Neuronal stem cell (in vitro differentiated cells): ENCODE measurements at regions not wholly inside any gene's neighbourhood (a gene's known extent, or its start where the extent isn't known, plus 50 kb on each side); places are given as distances from the start of the nearest gene placed in this dataset.

Source experiments
- DNase-seq: peaks from one replicate; pipeline ENCODE4 v3.0.0-alpha.2; 2013; ENCODE audit warnings: low spot score
- H2AFZ ChIP-seq: one replicate; pipeline ENCODE4 v1.6.1; 2013; ENCODE audit warnings: mild to moderate bottlenecking, low read length, inconsistent platforms
- H2AK5ac ChIP-seq: 2 replicates; pipeline ENCODE4 v1.6.1; 2013; ENCODE audit warnings: low read depth, mild to moderate bottlenecking, inconsistent platforms, low read length, moderate library complexity, mixed read lengths
- H2BK120ac ChIP-seq: 2 replicates; pipeline ENCODE4 v1.6.1; 2013; ENCODE audit warnings: low read depth, mild to moderate bottlenecking, inconsistent platforms, low read length, moderate library complexity, mixed read lengths
- H2BK12ac ChIP-seq: one replicate; pipeline ENCODE4 v1.6.1; 2013; ENCODE audit warnings: low read length, inconsistent platforms
- H2BK15ac ChIP-seq: 2 replicates; pipeline ENCODE4 v1.6.1; 2013; ENCODE audit warnings: mild to moderate bottlenecking, low read length, inconsistent platforms, mixed read lengths
- H2BK5ac ChIP-seq: one replicate; pipeline ENCODE4 v1.6.1; 2013; ENCODE audit warnings: inconsistent platforms, mild to moderate bottlenecking, low read length, moderate library complexity
- H3K14ac ChIP-seq: one replicate; pipeline ENCODE4 v1.6.1; 2013; ENCODE audit warnings: low read length, inconsistent platforms
- H3K18ac ChIP-seq: 2 replicates; pipeline ENCODE4 v1.6.1; 2013; ENCODE audit warnings: low read length, inconsistent platforms
- H3K23ac ChIP-seq: 2 replicates; pipeline ENCODE4 v1.6.1; 2013; ENCODE audit warnings: low read depth, mild to moderate bottlenecking, mixed read lengths, low read length, inconsistent platforms; ENCODE audit not compliant: poor library complexity
- H3K27ac ChIP-seq: replicated peaks from 3 replicates; pipeline ENCODE4 v1.5.1; 2013; ENCODE audit warnings: low read length, inconsistent platforms
- H3K27me3 ChIP-seq, 3 experiments: 2 replicates each; pipeline ENCODE4 v1.6.1; 2013; ENCODE audit warnings: low read length in 3 of 3, mild to moderate bottlenecking in 2 of 3, inconsistent platforms in 1 of 3, low read depth in 1 of 3, mixed read lengths in 1 of 3, moderate library complexity in 1 of 3; ENCODE audit not compliant: control insufficient read depth in 3 of 3, insufficient read depth in 3 of 3
- H3K36me3 ChIP-seq, 2 donors: replicated peaks in 1 of 2; 2 replicates each; pipeline ENCODE4 v1.6.1; 2013; ENCODE audit warnings: low read length in 2 of 2; ENCODE audit not compliant: control insufficient read depth in 2 of 2, insufficient read depth in 2 of 2
- H3K4ac ChIP-seq: 2 replicates; pipeline ENCODE4 v1.6.1; 2013; ENCODE audit warnings: inconsistent platforms, mild to moderate bottlenecking, low read length, moderate library complexity
- H3K4me1 ChIP-seq, 2 donors: 1 replicate in 1 of 2; 2 replicates in 1 of 2; pipeline ENCODE4 v1.6.1; 2013; ENCODE audit warnings: low read length in 2 of 2, low read depth in 1 of 2; ENCODE audit not compliant: control insufficient read depth in 2 of 2, insufficient read depth in 1 of 2
- H3K4me2 ChIP-seq: one replicate; pipeline ENCODE4 v1.6.1; 2013; ENCODE audit warnings: mild to moderate bottlenecking, low read length, inconsistent platforms; ENCODE audit not compliant: insufficient read depth, poor library complexity, severe bottlenecking
- H3K4me3 ChIP-seq, 2 donors: 2 replicates each; pipeline ENCODE4 v1.5.1; 2013; ENCODE audit warnings: low read length in 2 of 2, mild to moderate bottlenecking in 2 of 2, inconsistent platforms in 1 of 2, moderate library complexity in 1 of 2
- H3K79me1 ChIP-seq: one replicate; pipeline ENCODE4 v1.6.1; 2013; ENCODE audit warnings: low read depth, mild to moderate bottlenecking, inconsistent platforms, low read length, moderate library complexity
- H3K9ac ChIP-seq: one replicate; pipeline ENCODE4 v1.6.1; 2013; ENCODE audit warnings: mild to moderate bottlenecking, low read depth, low read length, inconsistent platforms; ENCODE audit not compliant: poor library complexity
- H3K9me3 ChIP-seq, 2 donors: replicated peaks in 1 of 2; 2 replicates each; pipeline versions ENCODE3 to v1.6.1; 2013; ENCODE audit warnings: low read length in 2 of 2, mild to moderate bottlenecking in 2 of 2, inconsistent platforms in 1 of 2, low read depth in 1 of 2, mixed read lengths in 1 of 2, moderate library complexity in 1 of 2; ENCODE audit not compliant: control insufficient read depth in 2 of 2, insufficient read depth in 1 of 2
- H4K8ac ChIP-seq: one replicate; pipeline ENCODE4 v1.6.1; 2013; ENCODE audit warnings: low read depth, mild to moderate bottlenecking, inconsistent platforms, low read length, moderate library complexity
- H4K91ac ChIP-seq: one replicate; pipeline ENCODE4 v1.6.1; 2013; ENCODE audit warnings: low read length, low read depth, mild to moderate bottlenecking, inconsistent platforms; ENCODE audit not compliant: poor library complexity
- WGBS, 2 donors: extraction: QIAGEN DNeasy Blood & Tissue Kit; methylation state at CpG; one replicate each; pipeline ENCODE4 v1.1.7; 2013; ENCODE audit warnings: missing lambda C conversion rate in 2 of 2, mixed read lengths in 1 of 2; ENCODE audit not compliant: insufficient read length in 2 of 2, insufficient replicate concordance in 1 of 2; ENCODE audit errors: extremely low coverage in 2 of 2; 5-methylcytosine and 5-hydroxymethylcytosine counted together

GRCh38 chr1:96291468-96291867 is 430.1 kb upstream of the PTBP2 start:
- WGBS, 2 donors, result no CpG with 5 or more reads among the region's 2 CpGs
- Histone ChIP-seq H3K14ac (no peak overlapping the region), H3K79me1 (no peaks in the 10 kb centered on the region)

DNA sequence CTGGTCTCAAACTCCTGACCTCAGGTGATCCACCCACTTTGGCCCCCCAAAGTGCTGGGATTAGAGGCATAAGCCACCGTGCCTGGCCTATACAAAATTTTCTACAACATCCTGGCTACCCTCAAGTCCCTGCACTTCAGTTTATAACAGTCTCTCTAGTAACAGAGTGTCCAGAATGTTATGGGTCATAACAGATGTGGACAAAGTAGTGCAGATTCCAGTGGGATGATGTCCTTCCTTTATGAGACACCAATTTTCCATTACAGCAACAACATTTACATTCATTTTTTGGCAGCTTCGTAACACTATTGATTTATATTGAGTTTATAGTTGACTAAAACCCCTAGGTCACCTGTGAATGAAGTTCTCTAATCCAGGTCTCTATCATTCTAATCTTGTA is 429.4 kb upstream of the PTBP2 start:
- Histone ChIP-seq H2BK120ac (no peak overlapping the region), H2BK5ac (no peak overlapping the region), H2AFZ (no peak overlapping the region), H2BK12ac (no peak overlapping the region), H3K9ac (no peak overlapping the region), H3K14ac (no peak overlapping the region), H3K79me1 (no peaks in the 10 kb centered on the region), H3K4me2 (no peak overlapping the region), H3K9me3 (peaks cover 0 to 3% of the 10 kb centered on the region in 2 donors), H3K27ac (no peak overlapping the region), H3K36me3 (no peaks in the 10 kb centered on the region), H3K4me3 (no peak overlapping the region), H2AK5ac (no peak overlapping the region), H4K8ac (no peak overlapping the region), H3K27me3 (no peaks in the 10 kb centered on the region), H3K4me1 (peaks cover 0 to 13% of the 10 kb centered on the region in 2 donors), H4K91ac (no peak overlapping the region), H3K18ac (no peak overlapping the region), H3K23ac (no peak overlapping the region), H3K4ac (no peak overlapping the region), H2BK15ac (no peak overlapping the region)
- DNase-seq, result no peak
- WGBS, 2 donors, result no CpG with 5 or more reads among the region's 2 CpGs

More at GRCh38 chr1:96291468-96291867, 430.1 kb upstream of the PTBP2 start:
- Histone ChIP-seq H3K36me3 (no peaks in the 10 kb centered on the region), H2BK120ac (no peak overlapping the region), H4K8ac (no peak overlapping the region), H3K27ac (no peak overlapping the region), H2AK5ac (no peak overlapping the region), H3K27me3 (no peaks in the 10 kb centered on the region), H3K4ac (no peak overlapping the region), H2BK5ac (no peak overlapping the region), H3K18ac (no peak overlapping the region), H2AFZ (no peak overlapping the region), H3K4me1 (peaks cover 0 to 13% of the 10 kb centered on the region in 2 donors), H3K9me3 (peaks cover 0 to 3% of the 10 kb centered on the region in 2 donors), H3K4me2 (no peak overlapping the region), H3K9ac (no peak overlapping the region), H3K4me3 (no peak overlapping the region), H4K91ac (no peak overlapping the region), H2BK15ac (no peak overlapping the region), H3K23ac (no peak overlapping the region), H2BK12ac (no peak overlapping the region)
- no peak for DNase-seq

DNA sequence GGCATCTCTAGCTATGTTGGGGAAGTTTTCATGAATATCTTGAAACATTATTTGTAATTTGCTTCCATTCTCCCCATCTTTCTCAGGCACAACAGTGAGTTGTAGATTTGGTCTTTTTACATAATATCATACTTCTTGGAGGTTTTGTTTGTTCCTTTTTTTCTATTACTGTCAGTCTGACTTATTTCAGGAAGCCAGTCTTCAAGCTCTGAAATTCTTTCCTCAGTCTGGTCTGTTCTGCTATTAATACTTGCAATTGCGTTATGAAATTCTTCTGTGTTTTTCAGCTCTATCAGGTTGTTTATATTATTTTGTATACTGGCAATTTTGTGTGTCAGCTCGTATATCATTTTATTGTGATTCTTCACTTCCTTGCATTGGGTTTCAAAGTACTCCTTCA is 424.6 kb upstream of the PTBP2 start:
- H3K14ac ChIP-seq, result no peak overlapping the region
- no peak overlapping the region for H2BK120ac ChIP-seq
- H2AK5ac ChIP-seq, result no peak overlapping the region
- H3K79me1 ChIP-seq, result no peaks in the 10 kb centered on the region
- no peak overlapping the region for H2BK5ac ChIP-seq
- H2BK12ac ChIP-seq, result no peak overlapping the region
- H2AFZ ChIP-seq, result no peak overlapping the region
- no peak overlapping the region for H4K8ac ChIP-seq
- no peaks in the 10 kb centered on the region for H3K36me3 ChIP-seq
- H3K4me1 ChIP-seq, result no peaks in the 10 kb centered on the region
- H3K23ac ChIP-seq, result no peak overlapping the region
- H3K9ac ChIP-seq, result no peak overlapping the region
- no peaks in the 10 kb centered on the region for H3K9me3 ChIP-seq
- no peak overlapping the region for H3K4ac ChIP-seq
- no peak overlapping the region for H3K4me2 ChIP-seq
- H3K27ac ChIP-seq, result no peak overlapping the region
- H3K27me3 ChIP-seq, result no peaks in the 10 kb centered on the region
- no peak overlapping the region for H3K18ac ChIP-seq
- no peak overlapping the region for H4K91ac ChIP-seq
- no peak overlapping the region for H3K4me3 ChIP-seq
- no peak overlapping the region for H2BK15ac ChIP-seq
- no CpG with 5 or more reads among the region's 2 CpGs for WGBS, 2 donors
- no peak for DNase-seq

DNA sequence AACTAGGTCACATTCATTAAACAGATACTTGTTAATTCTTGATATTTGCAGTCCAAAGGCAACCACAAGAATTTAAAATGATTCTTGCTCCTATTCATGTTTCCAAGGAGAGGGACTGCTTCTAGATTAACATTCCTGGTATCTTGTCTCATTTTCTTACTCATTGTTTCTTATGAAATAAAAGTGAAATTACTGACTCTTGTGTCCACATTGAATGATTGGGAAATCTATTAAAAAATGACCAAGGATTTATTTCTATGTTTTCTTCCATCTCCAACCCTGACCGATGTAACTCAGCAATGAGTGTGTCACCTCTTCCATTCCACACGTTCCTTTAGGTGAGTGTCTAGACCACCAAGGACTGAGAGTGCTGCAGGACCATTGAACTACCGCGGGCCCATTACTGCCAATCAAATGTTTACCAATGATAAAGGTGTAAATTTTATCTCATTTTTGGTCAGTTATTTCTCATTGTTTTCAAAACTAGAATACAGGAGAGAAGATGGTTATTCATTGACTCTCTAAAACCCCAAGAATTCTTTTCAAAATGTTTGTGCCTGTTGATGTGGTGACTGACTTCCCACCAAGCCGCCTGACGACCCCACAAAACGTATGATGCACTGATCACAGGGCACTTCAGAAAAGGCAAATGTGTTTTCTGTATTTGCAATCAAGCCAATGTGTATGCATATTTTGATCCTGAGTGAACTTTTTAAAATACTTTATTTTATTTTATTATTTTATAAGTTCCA is 414.6 kb upstream of the PTBP2 start:
- no peaks in the 10 kb centered on the region for H3K4me1 ChIP-seq
- no peak overlapping the region for H3K23ac ChIP-seq
- H3K4ac ChIP-seq, result no peak overlapping the region
- no peaks in the 10 kb centered on the region for H3K79me1 ChIP-seq
- no peaks in the 10 kb centered on the region for H3K27me3 ChIP-seq
- H3K36me3 ChIP-seq, result no peaks in the 10 kb centered on the region
- H3K4me2 ChIP-seq, result no peak overlapping the region
- no peaks in the 10 kb centered on the region for H3K9me3 ChIP-seq
- H2AK5ac ChIP-seq, result no peak overlapping the region
- no peak overlapping the region for H2BK12ac ChIP-seq
- no peak overlapping the region for H3K9ac ChIP-seq
- no peak overlapping the region for H3K27ac ChIP-seq
- no peak overlapping the region for H2AFZ ChIP-seq
- no peak overlapping the region for H2BK15ac ChIP-seq
- H2BK5ac ChIP-seq, result no peak overlapping the region
- WGBS, 2 donors, result no CpG with 5 or more reads among the region's 7 CpGs
- no peak overlapping the region for H3K14ac ChIP-seq
- no peak overlapping the region for H3K18ac ChIP-seq
- H2BK120ac ChIP-seq, result no peak overlapping the region
- no peak overlapping the region for H4K91ac ChIP-seq
- no peak for DNase-seq
- no peak overlapping the region for H4K8ac ChIP-seq
- H3K4me3 ChIP-seq, result no peak overlapping the region
